PC-3 (cell line): ENCODE measurements at regions not wholly inside any gene's neighbourhood (a gene's known extent, or its start where the extent isn't known, plus 50 kb on each side); places are given as distances from the start of the nearest gene placed in this dataset.

Experiments
- ATAC-seq: fragments of 200-7000 bp; cut with Tn5 transposase; 2 replicates; pipeline ENCODE4 v1.9.1; 2020; ENCODE audit warnings: mild to moderate bottlenecking, moderate library complexity
- BruUV-seq: library from RNA; stranded (reverse); fragments of 400-500 nt; replicated peaks from 2 replicates; lab custom pipeline; 2021; lab: Mats Ljungman, UMichigan
- CTCF ChIA-PET: fragments of 300-600 bp; sonication (Branson Sonifier 250); formaldehyde crosslinking; loops from one replicate; lab custom pipeline; 2022; ENCODE audit warnings: antibody characterized with exemption; lab: Charles Lee
- POLR2A ChIA-PET: fragments of 300-600 bp; sonication (Branson Sonifier 250); formaldehyde crosslinking; loops from one replicate; lab custom pipeline; 2022; ENCODE audit warnings: antibody characterized with exemption; ENCODE audit not compliant: unreplicated experiment; lab: Charles Lee
- DNase-seq: peaks from one replicate; pipeline ENCODE4 v3.0.0-alpha.2; 2015
- H2AFZ ChIP-seq: fragments of 300-600 bp; sonication (generic); 2 replicates; pipeline ENCODE4 v1.6.0; 2016; ENCODE audit warnings: antibody characterized with exemption, low read length
- H3F3A ChIP-seq: fragments of 300-600 bp; sonication (generic); one replicate; pipeline ENCODE4 v1.6.0; 2017; ENCODE audit warnings: antibody characterized with exemption, low read length, control low read depth, mild to moderate bottlenecking; ENCODE audit not compliant: unreplicated experiment
- H3K27ac ChIP-seq: fragments of 300-600 bp; sonication (generic); 2 replicates; pipeline ENCODE4 v1.5.1; 2016; ENCODE audit warnings: mild to moderate bottlenecking, low read length
- H3K27me3 ChIP-seq: fragments of 300-600 bp; sonication (generic); 2 replicates; pipeline ENCODE4 v1.6.1; 2016; ENCODE audit warnings: low read length, mixed read lengths
- H3K36me3 ChIP-seq: fragments of 300-600 bp; sonication (generic); 2 replicates; pipeline ENCODE4 v1.6.1; 2016; ENCODE audit warnings: low read depth, mixed run types, low read length, mixed read lengths
- H3K4me1 ChIP-seq: fragments of 300-600 bp; sonication (generic); 2 replicates; pipeline ENCODE4 v1.5.1; 2016; ENCODE audit warnings: low read length; ENCODE audit not compliant: insufficient read depth
- H3K4me2 ChIP-seq: fragments of 300-600 bp; sonication (generic); 2 replicates; pipeline ENCODE4 v1.6.0; 2016; ENCODE audit warnings: low read length
- H3K4me3 ChIP-seq: fragments of 300-600 bp; sonication (generic); 2 replicates; pipeline ENCODE4 v1.5.1; 2016; ENCODE audit warnings: mild to moderate bottlenecking, low read length, mixed read lengths
- H3K79me2 ChIP-seq: fragments of 300-600 bp; sonication (generic); 2 replicates; pipeline ENCODE4 v1.6.1; 2017; ENCODE audit warnings: low read length, mixed read lengths
- H3K9ac ChIP-seq: fragments of 300-600 bp; sonication (generic); 2 replicates; pipeline ENCODE4 v1.6.0; 2016; ENCODE audit warnings: mild to moderate bottlenecking, low read length
- H3K9me2 ChIP-seq: fragments of 300-600 bp; sonication (generic); replicated peaks from 2 replicates; pipeline ENCODE4 v1.6.1; 2016; ENCODE audit warnings: mixed run types, low read length, mixed read lengths
- H3K9me3 ChIP-seq: fragments of 300-600 bp; sonication (generic); 2 replicates; pipeline ENCODE4 v1.6.1; 2016; ENCODE audit warnings: low read length, mixed read lengths
- H4K20me1 ChIP-seq: fragments of 300-600 bp; sonication (generic); 2 replicates; pipeline ENCODE4 v1.6.1; 2016; ENCODE audit warnings: low read length, mixed read lengths
- CTCF ChIP-seq: fragments of 300-600 bp; sonication (generic); conservative IDR thresholded peaks from 2 replicates; pipeline ENCODE4 v1.5.1; 2017; ENCODE audit warnings: antibody characterized with exemption, low read depth, mild to moderate bottlenecking, low read length
- EZH2 ChIP-seq: fragments of 300-600 bp; sonication (generic); IDR thresholded peaks from one replicate; pipeline ENCODE4 v1.6.1; 2017; ENCODE audit warnings: antibody characterized with exemption, mild to moderate bottlenecking, low read length; ENCODE audit not compliant: unreplicated experiment
- EZH2phosphoT487 ChIP-seq: fragments of 300-600 bp; sonication (generic); IDR thresholded peaks from 2 replicates; pipeline ENCODE4 v1.6.1; 2018; ENCODE audit warnings: mild to moderate bottlenecking, antibody characterized with exemption, low read length, borderline replicate concordance
- intact Hi-C: fragments of 100-400 bp; cut with micrococcal nuclease; formaldehyde crosslinking; loops from 2 replicates; pipeline ENCODE4 v1.9.0; 2023

- Histone ChIP-seq H3K4me1 (no peaks in the 10 kb centered on the region), H3K79me2 (no peaks in the 10 kb centered on the region), H4K20me1 (no peaks in the 10 kb centered on the region), H3K27ac (no peak overlapping the region), H2AFZ (no peak overlapping the region), H3K4me2 (no peak overlapping the region), H3K9ac (no peak overlapping the region), H3K36me3 (no peaks in the 10 kb centered on the region), H3F3A (no peaks in the 10 kb centered on the region), H3K9me3 (no peaks in the 10 kb centered on the region), H3K9me2 (no peaks in the 10 kb centered on the region), H3K4me3 (no peak overlapping the region), H3K27me3 (no peaks in the 10 kb centered on the region)
- POLR2A ChIA-PET, result no interaction called here
- ATAC-seq (no peak), DNase-seq (no peak)
- BruUV-seq, result no TSS peak
- intact Hi-C loops, result no loop called here
- TF ChIP-seq EZH2 (no peak), EZH2phosphoT487 (no peak), CTCF (no peak)
- CTCF ChIA-PET, result no interaction called here
These were observed 1283.6 kb downstream of the FSTL5 start for GRCh38 chr4:160880180-160880579.

DNA sequence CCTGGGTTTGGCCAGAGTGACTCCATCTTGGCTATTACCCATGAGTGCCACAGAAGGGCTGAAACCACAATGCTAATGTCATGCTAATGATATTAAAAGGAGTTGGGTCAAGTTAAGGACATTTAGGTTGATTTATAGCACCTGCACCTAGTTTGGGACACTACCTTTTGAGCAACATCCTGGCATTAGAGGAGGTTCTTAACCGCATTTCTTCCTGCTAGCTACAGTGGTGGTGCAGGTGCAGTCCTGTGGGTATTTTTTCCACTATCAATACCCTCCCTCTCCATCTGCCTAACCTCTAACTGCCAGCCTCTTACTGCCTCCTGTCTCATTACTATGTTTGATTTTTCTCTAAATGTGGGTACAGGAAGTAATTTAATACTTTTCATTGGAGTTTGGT is 1276.1 kb downstream of the FSTL5 start:
- DNase-seq, result no peak
- ChIA-PET CTCF (no interaction called here), POLR2A (no interaction called here)
- Histone ChIP-seq H3K4me2 (no peak overlapping the region), H2AFZ (no peak overlapping the region), H3K27me3 (no peaks in the 10 kb centered on the region), H3K9ac (no peak overlapping the region), H3K4me1 (no peaks in the 10 kb centered on the region), H3K4me3 (no peak overlapping the region), H3K36me3 (no peaks in the 10 kb centered on the region), H3F3A (no peaks in the 10 kb centered on the region), H3K79me2 (no peaks in the 10 kb centered on the region), H3K9me2 (no peaks in the 10 kb centered on the region), H3K9me3 (no peaks in the 10 kb centered on the region), H4K20me1 (no peaks in the 10 kb centered on the region), H3K27ac (no peak overlapping the region)
- BruUV-seq, result no TSS peak
- ATAC-seq, result no peak
- intact Hi-C loops, result no loop called here
- no peak for TF ChIP-seq EZH2phosphoT487
- TF ChIP-seq CTCF, result no peak
- TF ChIP-seq EZH2, result no peak

- no peak for DNase-seq
- ChIA-PET CTCF (no interaction called here), POLR2A (no interaction called here)
- TF ChIP-seq EZH2phosphoT487 (no peak), CTCF (no peak), EZH2 (no peak)
- Histone ChIP-seq H3K9ac (no peak overlapping the region), H3K4me1 (no peaks in the 10 kb centered on the region), H3K27ac (no peak overlapping the region), H3K27me3 (no peaks in the 10 kb centered on the region), H3F3A (no peaks in the 10 kb centered on the region), H4K20me1 (no peaks in the 10 kb centered on the region), H3K9me2 (no peaks in the 10 kb centered on the region), H3K9me3 (no peaks in the 10 kb centered on the region), H3K36me3 (no peaks in the 10 kb centered on the region), H3K79me2 (no peaks in the 10 kb centered on the region), H3K4me2 (no peak overlapping the region), H2AFZ (no peak overlapping the region), H3K4me3 (no peak overlapping the region)
- no TSS peak for BruUV-seq
- ATAC-seq, result no peak
- intact Hi-C loops, result no loop called here
These were observed 1269.7 kb downstream of the FSTL5 start for GRCh38 chr4:160894128-160894527.
